GM21619 (cell line): ENCODE measurements at regions not wholly inside any gene's neighbourhood (a gene's known extent, or its start where the extent isn't known, plus 50 kb on each side); places are given as distances from the start of the nearest gene placed in this dataset.
"Not testable (repeated sequence)": the region's sequence is repeated elsewhere in the genome, so short reads cannot be mapped to it uniquely, and the experiment has no call there.

ENCODE experiments used
- ATAC-seq: cut with Tn5 transposase; IDR thresholded peaks from one replicate; pipeline ENCODE4 v1.9.1; 2021; ENCODE audit not compliant: unreplicated experiment

- no peak for ATAC-seq
These were observed 136.9 kb upstream of the FBXO11 start for GRCh38 chr2:48043131-48043700.

GRCh38 chr2:48043746-48044145 lies 137.4 kb upstream of the FBXO11 start:
- ATAC-seq: no peak

GRCh38 chr2:48045613-48046012 lies 139.3 kb upstream of the FBXO11 start:
- no peak for ATAC-seq

- ATAC-seq: no peak
These were observed 142.3 kb upstream of the FBXO11 start for GRCh38 chr2:48048476-48049171.

GRCh38 chr2:48049371-48049770 lies 143.1 kb upstream of the FBXO11 start:
- ATAC-seq: no peak

- no peak for ATAC-seq
These were observed 144.4 kb upstream of the FBXO11 start for GRCh38 chr2:48050711-48051110.

- no peak for ATAC-seq
These were observed 153.7 kb upstream of the FBXO11 start for GRCh38 chr2:48059975-48060374.

GRCh38 chr2:48061656-48062055 lies 155.4 kb upstream of the FBXO11 start:
- not testable (repeated sequence) for ATAC-seq

GRCh38 chr2:48065096-48065495 lies 158.8 kb upstream of the FBXO11 start:
- no peak for ATAC-seq

GRCh38 chr2:48066000-48066399 lies 159.7 kb upstream of the FBXO11 start:
- no peak for ATAC-seq

GRCh38 chr2:48069769-48070168 lies 163.5 kb upstream of the FBXO11 start:
- ATAC-seq: no peak

GRCh38 chr2:48070415-48070814 lies 164.1 kb upstream of the FBXO11 start:
- ATAC-seq: no peak

GRCh38 chr2:48072583-48072982 lies 166.3 kb upstream of the FBXO11 start:
- ATAC-seq: no peak

- ATAC-seq: no peak
These were observed 169.3 kb upstream of the FBXO11 start for GRCh38 chr2:48075631-48076030.

GRCh38 chr2:48080534-48081316 lies 174.4 kb upstream of the FBXO11 start:
- no peak for ATAC-seq

GRCh38 chr2:48081317-48081628 lies 175.0 kb upstream of the FBXO11 start:
- no peak for ATAC-seq

GRCh38 chr2:48085888-48086287 lies 179.6 kb upstream of the FBXO11 start:
- ATAC-seq: no peak

GRCh38 chr2:48088994-48089393 lies 182.7 kb upstream of the FBXO11 start:
- ATAC-seq: no peak

GRCh38 chr2:48089644-48090043 lies 183.3 kb upstream of the FBXO11 start:
- no peak for ATAC-seq

- no peak for ATAC-seq
These were observed 186.8 kb upstream of the FBXO11 start for GRCh38 chr2:48092846-48093803.

- not testable (repeated sequence) for ATAC-seq
These were observed 190.5 kb upstream of the FBXO11 start for GRCh38 chr2:48096765-48097164.
